ENCODE measurements at regions not wholly inside any gene's neighbourhood (a gene's known extent, or its start where the extent isn't known, plus 50 kb on each side); places are given as distances from the start of the nearest gene placed in this dataset.

- TF ChIP-seq CTCF (IDR thresholded peaks at IDR 0.05): no peak
- TF ChIP-seq ZFX (IDR thresholded peaks at IDR 0.05; ENCODE audit: borderline replicate concordance): no peak
Measured at GRCh38 chr9:2263111-2263510, 248.0 kb downstream of the SMARCA2 start.

All from 22Rv1 (cell line).